ENCODE measurements at regions not wholly inside any gene's neighbourhood (a gene's known extent, or its start where the extent isn't known, plus 50 kb on each side); places are given as distances from the start of the nearest gene placed in this dataset.
A peak's percentile ranks its signal among the peaks of the same experiment; 100 is the strongest.

DNA sequence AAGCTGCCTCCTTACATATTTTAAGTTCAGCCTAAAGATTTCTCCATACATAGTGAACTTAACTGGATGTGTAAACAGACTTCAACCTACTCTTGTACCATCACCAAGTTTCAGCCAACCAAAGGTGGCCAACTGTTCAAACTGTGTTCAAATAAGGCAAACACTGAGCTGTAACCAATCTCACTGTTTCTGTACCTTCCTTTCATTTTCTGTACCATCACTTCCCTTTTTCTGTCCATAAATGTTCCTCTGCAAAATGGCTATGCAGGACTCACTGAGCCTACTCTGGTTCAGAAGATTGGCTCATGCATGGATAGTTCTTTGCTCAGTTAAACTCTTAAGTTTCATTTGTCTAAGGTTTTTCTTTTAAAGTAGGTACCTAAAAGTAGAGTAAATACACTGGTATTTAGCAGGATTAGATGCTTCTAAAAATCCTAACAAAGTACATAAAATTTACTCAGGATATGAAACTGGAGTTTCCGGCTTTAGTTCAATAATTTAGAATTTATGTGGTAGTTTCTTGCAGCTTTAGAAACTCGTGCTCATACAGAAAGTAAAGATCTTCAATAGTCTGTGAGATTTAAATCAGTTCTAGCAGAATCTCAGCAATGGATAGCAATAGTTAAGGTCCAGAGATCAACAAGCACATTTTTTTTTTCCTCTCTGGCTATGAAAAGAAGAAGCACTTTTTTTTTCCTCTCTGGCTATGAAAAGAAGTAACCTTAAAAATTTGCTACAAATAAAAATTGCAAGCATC, 282.0 kb upstream of the PPFIA2 start:
- DNase-seq (ENCODE audit: low read depth in 2 of 2), result no peak

DNA sequence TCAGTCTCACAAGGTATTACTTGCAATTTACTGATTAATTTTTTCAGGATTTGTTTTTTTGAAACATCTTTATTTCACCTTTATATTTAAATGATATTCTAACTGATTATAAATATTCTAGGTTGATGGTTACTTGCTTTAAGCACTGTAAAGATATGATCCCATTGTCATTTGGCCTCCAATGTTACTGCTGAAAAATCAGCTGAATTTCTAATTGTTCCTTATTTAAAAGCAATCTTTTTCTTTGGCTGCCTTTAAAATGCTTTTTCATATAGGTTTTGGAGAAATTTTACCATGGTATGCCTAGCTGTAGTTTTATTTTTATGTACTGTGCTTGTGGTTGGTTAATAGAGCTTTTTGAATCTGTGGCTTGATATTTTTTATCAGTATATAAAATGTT, 275.6 kb upstream of the PPFIA2 start:
- no peak for DNase-seq (ENCODE audit: low read depth in 2 of 2)

DNA sequence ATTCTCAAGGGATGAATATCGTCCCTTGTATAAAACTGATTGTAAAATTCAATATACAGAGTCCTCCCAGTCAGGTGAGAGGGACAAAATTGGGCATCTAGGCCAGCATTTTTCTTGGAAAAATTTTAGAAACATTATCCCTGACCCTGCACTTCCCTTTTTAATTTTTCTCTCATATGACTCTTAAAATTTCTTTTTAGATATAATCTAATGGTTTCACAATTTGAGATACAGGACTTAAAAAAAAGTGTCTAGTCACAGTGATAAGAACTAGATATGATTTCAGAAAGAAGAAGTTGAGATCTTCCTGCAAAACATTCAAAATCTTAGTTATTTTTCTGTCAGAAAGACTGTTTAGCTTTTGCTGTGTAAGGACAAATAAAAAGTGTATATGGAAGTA, 270.8 kb upstream of the PPFIA2 start:
- DNase-seq (ENCODE audit: low read depth in 2 of 2), result no peak

DNA sequence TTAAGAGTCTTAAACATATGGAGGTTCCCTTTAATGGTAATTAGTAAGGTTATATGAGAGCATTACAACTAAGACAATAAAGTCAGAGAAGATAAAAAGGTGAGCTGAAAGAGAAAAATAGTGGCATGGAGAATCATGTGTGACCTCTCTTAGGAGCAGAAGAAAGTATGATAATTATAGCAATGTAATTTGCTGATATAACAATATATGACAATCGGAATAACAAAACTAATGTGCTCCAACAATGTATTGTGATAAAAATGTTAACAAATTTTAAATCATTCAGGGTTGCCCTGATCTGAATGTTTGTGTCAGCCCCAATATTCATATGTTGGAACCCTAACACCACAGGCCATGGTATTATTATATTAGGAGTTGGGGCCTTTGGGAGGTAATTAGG, 269.6 kb upstream of the PPFIA2 start:
- DNase-seq (ENCODE audit: low read depth in 2 of 2), result no peak

DNA sequence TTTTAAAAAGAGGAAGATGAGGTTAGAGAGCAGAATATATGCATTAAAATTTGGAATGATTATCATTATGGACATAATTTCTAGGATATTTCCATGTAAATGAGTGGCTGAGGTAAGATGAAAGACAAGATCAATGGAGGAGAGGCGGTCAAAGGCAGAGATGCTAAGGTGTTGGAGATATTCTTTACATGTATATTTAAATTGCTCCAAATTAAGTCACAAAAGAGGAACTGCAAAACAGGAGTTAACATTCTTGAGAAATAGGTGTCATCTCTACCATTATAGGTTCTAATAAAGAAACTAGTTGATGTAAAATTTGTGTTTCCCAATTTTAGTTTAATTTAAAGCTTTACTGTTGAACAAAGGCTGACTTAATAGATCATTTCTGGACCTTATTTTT, 268.5 kb upstream of the PPFIA2 start:
- no peak for DNase-seq (ENCODE audit: low read depth in 2 of 2)

DNA sequence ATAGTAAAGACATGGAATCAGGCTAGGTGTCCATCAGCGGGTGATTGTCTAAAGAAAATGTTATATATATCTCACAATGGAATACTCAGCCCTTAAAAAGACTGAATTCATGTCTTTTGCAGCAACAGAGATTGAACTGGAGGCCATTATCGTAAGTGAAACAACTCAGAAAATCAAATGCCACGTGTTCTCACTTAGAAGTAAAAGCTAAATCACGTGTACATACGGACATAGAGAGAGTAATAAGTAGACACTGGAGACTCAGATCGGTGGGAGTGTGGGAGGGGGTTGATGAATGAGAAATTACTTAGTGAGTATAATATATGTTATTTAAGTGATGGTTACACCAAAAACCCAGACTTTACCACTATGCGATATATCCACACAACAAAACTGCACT, 266.3 kb upstream of the PPFIA2 start:
- no peak for DNase-seq (ENCODE audit: low read depth in 2 of 2)

DNA sequence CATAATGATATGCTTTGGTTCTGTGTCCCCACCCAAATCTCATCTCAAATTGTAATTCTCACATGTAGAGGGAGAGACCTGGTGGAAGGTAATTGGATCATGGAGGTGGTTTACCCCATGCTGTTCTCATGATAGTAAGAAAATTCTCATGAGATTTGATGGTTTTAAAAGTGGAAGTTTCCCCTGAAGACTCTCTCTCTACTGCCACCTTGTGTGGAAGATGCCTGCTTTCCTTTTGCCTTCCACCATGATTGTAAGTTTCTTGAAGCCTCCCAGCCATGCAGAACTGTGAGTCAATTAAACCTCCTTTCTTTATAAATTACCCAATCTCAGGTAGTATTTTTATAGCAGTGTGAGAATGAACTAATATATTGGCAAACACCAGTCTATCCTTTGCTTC, 260.4 kb upstream of the PPFIA2 start:
- no peak for DNase-seq (ENCODE audit: low read depth in 2 of 2)

DNA sequence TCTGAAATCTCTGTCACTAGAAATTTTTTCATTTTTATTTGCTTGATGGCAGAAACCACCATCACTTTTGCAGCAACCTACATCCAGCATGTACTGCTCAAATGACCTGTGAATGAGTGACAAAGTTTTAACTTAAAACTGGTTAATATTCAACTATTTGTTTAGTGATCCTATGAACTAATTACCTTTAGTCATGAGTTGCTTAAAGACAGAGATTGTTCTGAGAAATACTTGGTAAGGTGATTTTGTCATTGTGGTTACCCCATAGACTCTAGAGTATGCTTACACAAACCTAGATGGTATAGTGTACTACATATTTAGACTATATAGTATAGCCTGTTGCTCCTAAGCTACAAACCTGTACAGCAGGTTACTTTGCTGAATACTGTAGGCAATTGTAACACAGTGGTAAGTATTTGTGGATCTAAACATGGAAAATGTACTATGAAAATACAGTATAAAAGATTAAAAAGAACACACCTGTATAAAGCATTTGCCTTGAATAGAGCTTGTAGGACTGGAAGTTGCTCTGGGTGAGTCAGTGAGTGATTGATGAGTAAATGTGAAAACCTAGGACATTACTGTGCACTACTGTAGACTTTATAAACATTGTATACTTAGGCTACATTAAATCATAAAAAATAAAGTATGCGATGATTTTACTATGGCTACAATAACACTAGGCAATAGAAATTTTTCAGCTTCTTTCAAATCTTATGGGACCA, 256.6 kb upstream of the PPFIA2 start:
- no peak for DNase-seq (ENCODE audit: low read depth in 2 of 2)

DNA sequence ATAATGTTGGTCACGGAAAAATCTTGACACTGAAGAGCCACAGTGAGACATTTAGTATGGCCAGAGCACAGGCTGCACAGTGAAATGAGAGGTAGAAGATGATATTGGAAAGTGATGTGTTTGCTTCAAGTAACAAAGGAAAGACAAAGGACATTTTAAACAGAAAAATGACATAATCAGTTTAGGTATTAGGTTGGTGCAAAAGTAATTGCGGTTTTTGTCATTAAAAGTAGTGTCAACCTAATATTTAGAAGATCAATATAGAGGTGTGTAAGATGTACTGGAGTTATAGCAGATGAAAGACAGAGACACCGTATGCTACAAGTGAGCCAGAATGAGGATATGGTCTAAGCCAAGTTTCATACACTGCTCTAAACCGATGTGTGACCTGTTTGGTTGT, 253.0 kb upstream of the PPFIA2 start:
- no peak for DNase-seq (ENCODE audit: low read depth in 2 of 2)

DNA sequence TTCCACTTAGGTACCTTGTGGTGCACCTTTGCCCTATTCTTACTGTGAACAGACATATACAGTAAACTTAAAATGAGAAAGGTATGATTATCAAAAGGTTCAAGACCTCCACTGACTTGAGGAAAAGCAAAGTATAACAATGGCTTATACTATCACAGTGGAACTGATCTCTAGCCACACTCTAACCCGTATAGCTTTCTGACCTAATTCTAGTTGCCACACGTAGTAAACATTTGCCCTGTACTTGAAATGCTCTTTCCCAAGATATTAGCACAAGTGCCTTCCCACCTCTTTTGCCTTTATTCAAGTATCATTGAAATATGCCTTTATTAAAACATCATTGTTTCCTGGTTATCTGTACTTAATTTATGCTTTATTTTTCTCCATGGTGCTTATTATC, 250.4 kb upstream of the PPFIA2 start:
- DNase-seq (ENCODE audit: low read depth in 2 of 2), result no peak

DNA sequence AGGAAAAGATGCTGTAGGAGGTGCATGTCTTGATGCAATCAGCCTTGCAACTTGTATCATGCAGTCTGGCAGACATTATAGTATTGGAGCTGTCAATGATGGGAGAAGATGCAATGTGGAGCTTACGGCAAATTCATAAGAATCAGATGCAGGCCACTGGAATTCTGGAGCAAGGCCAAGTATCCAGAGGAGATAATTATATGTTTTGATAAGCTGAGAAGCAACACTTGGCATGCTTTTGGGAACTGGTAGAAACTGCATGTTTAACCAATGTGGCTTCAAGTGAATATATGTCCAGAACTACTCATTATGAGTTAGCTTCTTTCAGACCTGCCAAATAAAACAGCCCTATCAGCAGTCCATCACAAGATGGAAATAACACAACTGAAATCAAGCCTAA, 249.1 kb upstream of the PPFIA2 start:
- no peak for DNase-seq (ENCODE audit: low read depth in 2 of 2)

DNA sequence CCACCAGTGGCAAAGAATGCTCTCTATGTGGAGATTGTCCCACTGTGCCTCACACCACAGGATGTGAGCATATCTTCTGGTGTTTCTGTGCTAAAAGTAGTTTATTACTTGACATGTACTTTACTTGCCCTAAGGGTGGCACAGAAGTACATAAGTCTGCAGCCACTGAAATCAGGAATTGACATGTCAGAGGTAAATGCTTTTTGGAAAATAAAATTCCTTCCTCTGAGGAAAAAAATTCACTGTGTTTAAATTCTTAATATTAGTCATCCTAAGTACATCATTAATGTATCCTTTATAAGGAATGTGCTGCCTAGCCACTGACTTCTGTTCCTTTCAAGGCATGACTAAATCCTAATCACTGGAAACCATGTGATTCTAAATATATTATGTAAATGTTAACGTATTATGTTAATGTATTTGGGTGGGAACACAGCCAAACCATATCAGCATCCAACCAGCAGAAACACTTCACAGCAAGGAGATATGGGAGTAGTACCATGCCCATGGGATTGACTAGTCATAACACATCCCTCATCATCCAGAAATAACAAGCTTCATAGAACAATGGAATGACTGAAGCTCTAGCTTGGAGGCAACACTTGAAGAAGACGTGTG, 239.7 kb upstream of the PPFIA2 start:
- no peak for DNase-seq (ENCODE audit: low read depth in 2 of 2)

DNA sequence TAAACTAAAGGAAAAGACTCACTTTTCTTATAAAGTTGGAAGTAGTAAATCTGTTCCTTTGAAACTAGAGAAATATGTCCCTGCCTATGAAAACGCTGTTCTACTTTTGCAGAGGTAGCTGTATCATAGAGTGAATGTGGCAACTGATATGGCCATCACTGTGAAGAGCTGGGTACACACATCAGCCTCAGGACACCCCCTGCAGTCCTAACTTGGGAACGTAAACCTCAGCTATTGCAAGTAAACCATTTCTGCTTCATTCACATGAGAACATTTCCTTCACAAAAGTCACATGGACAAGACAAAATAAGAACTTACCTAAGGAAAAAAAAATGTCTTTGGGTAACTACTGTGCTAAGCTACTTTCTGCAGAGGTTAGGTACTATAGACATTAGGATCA, 233.3 kb upstream of the PPFIA2 start:
- peak in 1 of 2 donors; percentile 1 for DNase-seq (ENCODE audit: low read depth in 2 of 2)

DNA sequence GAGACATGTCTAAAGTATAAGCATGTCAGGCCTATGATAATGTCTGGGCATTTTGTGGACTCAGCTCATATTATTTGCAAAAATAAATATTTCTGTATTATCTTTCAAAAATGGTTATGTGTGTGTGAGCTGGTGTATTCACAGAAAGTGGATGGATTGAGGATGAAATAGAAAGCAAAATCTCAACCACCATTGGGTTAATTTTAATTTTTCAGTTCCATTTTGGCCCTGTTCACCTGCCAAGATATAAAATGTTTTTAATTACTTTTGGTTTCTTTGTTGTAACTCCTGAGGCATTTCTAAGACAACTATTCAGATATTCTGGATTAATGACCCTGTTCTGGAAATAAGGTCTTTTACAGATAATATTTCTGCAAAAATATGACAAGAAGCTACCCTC, 232.7 kb upstream of the PPFIA2 start:
- no peak for DNase-seq (ENCODE audit: low read depth in 2 of 2)

DNA sequence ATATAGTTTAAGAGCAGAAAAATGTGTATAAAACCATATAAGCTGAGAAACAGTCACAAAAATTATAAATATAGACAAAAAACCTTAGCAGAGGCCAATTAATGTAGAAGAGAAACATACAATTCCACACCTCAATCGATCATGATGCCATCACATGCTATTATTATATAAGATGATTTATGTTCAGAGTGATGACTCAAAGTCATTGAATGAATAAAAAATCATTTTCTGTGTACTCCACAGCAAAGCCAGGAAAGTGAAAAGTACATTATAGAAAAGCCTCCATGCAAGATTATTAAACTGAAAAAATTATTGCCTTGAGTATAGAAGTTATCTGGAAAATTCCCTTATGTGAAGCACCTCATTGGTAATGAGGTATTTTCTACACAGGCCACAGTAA, 229.2 kb upstream of the PPFIA2 start:
- DNase-seq (ENCODE audit: low read depth in 2 of 2), result no peak

DNA sequence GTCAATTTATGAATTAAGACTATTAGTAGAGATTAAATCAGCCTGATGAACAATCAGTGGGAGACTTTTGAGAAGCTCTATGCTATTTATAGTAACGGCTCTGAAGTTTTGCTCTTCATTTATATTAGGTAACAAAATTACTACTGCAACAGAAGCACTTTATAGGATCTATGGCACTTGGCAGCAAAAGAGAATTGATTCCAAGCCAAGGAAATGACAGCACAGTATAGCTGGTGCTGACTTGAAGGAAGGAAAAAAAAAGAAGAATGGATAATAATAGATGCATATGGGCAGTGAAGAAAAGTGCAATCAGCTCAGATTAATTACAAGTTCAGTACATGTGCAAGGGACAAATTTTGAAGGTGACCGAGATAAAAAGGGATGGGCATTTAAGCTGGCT, 228.2 kb upstream of the PPFIA2 start:
- DNase-seq (ENCODE audit: low read depth in 2 of 2), result no peak

DNA sequence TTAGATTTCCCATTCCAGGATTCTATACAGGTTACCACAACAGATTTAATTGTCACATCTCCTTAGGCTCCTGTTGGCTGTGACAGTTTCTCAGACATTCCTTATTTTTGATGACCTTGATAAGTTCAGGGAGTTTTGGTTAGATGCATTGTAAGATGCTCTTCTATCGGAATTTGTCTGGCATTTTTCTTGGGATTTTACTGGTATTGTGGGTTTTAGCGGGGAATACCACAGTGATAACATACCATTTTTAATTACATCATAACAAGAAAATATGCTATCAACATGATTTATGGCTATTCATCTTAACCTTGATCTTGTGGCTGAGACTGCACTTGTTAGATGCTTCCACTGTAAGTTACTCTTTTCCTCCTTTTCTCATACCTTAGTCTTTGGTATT, 217.5 kb upstream of the PPFIA2 start:
- no peak for DNase-seq (ENCODE audit: low read depth in 2 of 2)

DNA sequence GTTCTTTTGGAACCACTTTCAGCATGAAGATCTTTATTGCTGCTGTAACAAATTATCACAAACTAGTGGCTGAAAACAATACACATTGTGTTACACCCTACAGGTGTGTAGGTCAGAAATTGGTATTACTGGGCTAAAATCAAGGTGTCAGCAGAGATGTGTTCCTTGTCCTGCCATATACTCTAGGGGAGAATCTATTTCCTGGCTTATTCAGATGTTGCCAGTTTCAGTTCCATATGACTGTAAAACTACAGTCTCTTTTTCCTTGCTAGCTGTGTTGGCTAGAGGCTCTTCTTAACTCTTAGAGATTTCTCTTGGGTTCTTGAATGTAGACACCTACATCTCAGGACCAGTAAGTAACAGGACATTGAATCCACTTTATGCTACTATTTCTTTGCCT, 215.6 kb upstream of the PPFIA2 start:
- DNase-seq (ENCODE audit: low read depth in 2 of 2), result no peak

DNA sequence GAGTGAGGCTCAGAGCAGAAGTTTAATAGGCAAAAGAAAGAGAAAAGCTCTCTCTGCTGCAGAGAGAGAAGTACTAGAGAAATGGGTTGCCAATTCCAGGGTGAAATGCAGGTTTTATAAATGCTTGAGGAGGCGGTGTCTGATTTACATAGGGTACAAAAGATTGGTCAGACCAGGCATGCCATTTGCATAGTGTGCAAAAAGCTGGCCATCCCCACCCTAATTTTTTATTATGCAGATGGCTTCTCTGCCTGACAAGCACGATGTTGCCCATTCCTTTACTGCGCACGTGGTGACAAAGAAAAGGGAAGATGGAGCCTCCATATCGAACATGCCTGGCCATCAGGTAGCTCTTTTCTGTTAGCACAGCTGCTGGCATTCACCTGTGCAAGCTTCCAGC, 209.3 kb upstream of the PPFIA2 start:
- no peak for DNase-seq (ENCODE audit: low read depth in 2 of 2)

DNA sequence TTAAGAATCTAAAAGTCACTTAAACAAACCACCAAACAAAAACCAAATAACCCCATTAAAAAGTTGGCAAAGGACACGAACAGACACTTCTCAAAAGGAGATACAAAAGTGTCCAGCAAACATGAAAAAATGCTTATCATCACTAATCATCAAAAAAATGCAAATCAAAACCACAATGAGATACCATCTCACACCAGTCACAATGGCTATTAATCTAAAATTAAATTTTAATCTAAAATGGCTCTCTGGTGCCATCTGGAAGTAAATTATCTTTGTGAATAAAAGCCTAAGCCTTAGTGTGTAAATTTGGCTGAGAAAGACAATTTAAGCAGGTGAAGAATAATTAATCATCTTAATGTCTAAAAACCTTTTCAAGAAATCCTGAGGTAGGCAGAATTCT, 204.5 kb upstream of the PPFIA2 start:
- no peak for DNase-seq (ENCODE audit: low read depth in 2 of 2)

DNA sequence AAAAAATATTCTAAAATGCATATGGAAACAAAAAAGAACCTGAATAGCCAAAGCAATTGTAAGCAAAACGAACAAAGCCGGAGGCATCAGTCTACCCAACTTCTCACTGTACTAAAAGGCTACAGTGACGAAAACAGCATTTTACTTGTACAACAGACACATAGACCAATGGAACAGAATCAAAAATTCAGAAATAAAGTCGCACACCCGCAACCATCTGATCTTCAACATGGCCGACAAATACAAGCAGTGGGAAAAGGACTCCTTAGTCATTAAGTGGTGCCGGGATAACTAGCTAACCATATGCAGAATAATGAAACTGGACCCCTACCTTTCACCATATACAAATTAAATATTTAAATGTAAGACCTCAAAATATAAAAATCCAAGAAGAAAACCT, 203.9 kb upstream of the PPFIA2 start:
- no peak for DNase-seq (ENCODE audit: low read depth in 2 of 2)

DNA sequence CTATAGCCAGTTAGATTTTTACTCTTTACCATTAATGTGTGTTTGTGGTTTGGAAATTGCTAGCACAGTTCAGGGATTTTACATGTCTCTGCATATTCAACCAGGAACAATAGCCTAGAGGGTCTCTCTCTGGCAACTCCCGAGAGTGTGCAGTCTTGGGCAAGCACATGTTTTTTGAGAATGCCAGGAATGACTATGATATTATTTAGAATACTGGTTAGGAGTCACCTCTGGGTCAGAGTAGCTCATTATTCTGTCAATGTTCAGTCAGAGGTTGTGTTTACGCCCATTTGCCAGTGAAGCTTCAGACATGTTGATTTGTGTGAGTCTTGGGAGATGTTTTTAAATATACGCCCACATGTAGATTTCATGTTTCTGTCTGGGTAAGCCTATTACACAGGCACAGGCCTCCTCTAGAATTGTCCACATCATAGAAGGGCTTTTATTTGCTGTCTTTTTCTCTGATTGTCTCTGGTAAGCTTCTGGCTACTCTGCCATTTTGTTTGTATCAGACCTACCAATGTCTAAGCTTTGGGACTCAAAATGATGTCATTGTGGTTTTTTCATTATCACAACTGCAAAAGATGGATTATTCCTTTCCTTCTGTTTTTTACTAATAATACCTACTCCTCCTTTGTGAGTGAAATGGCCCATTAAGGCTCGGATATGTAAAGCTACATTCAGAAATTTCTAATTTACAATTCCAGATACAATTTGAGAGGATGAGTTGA, 203.1 kb upstream of the PPFIA2 start:
- DNase-seq (ENCODE audit: low read depth in 2 of 2), result no peak

DNA sequence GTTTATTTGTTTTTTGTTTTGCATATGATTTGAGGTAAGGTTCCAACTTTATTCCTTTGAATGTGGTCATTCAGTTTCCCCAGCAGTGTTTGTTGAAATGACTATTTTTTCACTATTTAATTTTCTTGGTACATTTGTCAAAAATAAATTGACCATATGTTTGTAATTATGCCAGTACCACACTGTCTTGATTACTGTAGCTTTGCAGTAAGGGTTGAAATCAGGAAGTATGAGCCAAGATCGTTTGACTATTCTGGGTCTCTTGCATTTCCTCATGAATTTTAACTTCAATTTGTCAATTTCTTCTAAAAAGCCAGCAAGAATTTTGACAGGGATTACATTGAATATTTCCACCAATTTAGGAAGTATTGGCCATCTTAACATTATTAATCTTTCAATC, 199.3 kb upstream of the PPFIA2 start:
- no peak for DNase-seq (ENCODE audit: low read depth in 2 of 2)

All from stimulated activated CD8-positive, alpha-beta memory T cell treated with anti-CD3 and anti-CD28 coated beads, Interleukin-7, amount 100 ng/mL, for 1 hour (primary cell).